H1 (cell line): ENCODE measurements at regions not wholly inside any gene's neighbourhood (a gene's known extent, or its start where the extent isn't known, plus 50 kb on each side); places are given as distances from the start of the nearest gene placed in this dataset.

Source experiments
- CTCF ChIA-PET: fragments of 300-600 bp; sonication (Branson Sonifier 250); formaldehyde crosslinking; loops from one replicate; lab custom pipeline; 2021; ENCODE audit not compliant: partially characterized antibody; lab: Charles Lee
- POLR2A ChIA-PET: fragments of 300-600 bp; sonication (Branson Sonifier 250); formaldehyde crosslinking; loops from one replicate; lab custom pipeline; 2021; ENCODE audit warnings: inconsistent platforms; ENCODE audit not compliant: partially characterized antibody; lab: Charles Lee
- DNase-seq, 2 experiments: peaks; one replicate each; pipeline versions ENCODE4 v3.0.0 to v3.0.0-alpha.2; 2010 to 2022; ENCODE audit warnings: low spot score in 2 of 2, low read depth in 1 of 2, mixed read lengths in 1 of 2
- FAIRE-seq: peaks from 2 replicates; lab custom pipeline; 2011; peaks lifted over from hg19 to GRCh38; lab: Jason Lieb, UNC
- H2AFZ ChIP-seq: 2 replicates; pipeline ENCODE4 v1.8.1; 2012; ENCODE audit warnings: low read length, inconsistent platforms
- H2AK5ac ChIP-seq: 2 replicates; pipeline ENCODE4 v1.6.1; 2013; ENCODE audit warnings: low read depth, low read length
- H2BK120ac ChIP-seq: replicated peaks from 2 replicates; pipeline ENCODE3; 2013; ENCODE audit warnings: low read depth, low read length, inconsistent platforms
- H2BK12ac ChIP-seq: 2 replicates; pipeline ENCODE4 v1.6.1; 2013; ENCODE audit warnings: low read depth, low read length
- H2BK15ac ChIP-seq: 2 replicates; pipeline ENCODE4 v1.6.1; 2013; ENCODE audit warnings: low read length
- H2BK20ac ChIP-seq: 2 replicates; pipeline ENCODE4 v1.6.1; 2013; ENCODE audit warnings: low read length
- H2BK5ac ChIP-seq: 2 replicates; pipeline ENCODE4 v1.6.1; 2013; ENCODE audit warnings: low read depth, low read length
- H3K14ac ChIP-seq: 2 replicates; pipeline ENCODE4 v1.6.1; 2013; ENCODE audit warnings: inconsistent platforms; ENCODE audit not compliant: insufficient read length
- H3K18ac ChIP-seq: 2 replicates; pipeline ENCODE4 v1.6.1; 2013; ENCODE audit warnings: low read length; ENCODE audit errors: extremely low read depth
- H3K23ac ChIP-seq: 2 replicates; pipeline ENCODE4 v1.6.1; 2013; ENCODE audit warnings: inconsistent platforms; ENCODE audit not compliant: insufficient read length
- H3K23me2 ChIP-seq: 2 replicates; pipeline ENCODE4 v1.6.1; 2013; ENCODE audit warnings: low read depth, low read length
- H3K27ac ChIP-seq: 2 replicates; pipeline ENCODE4 v1.6.1; 2011; ENCODE audit warnings: low read depth, low read length, inconsistent platforms
- H3K27me3 ChIP-seq, 4 experiments: replicated peaks in 1 of 4; 1 replicate in 1 of 4; 2 replicates in 3 of 4; pipeline versions ENCODE4 v1.6.1 to v1.8.1; 2011 to 2013; ENCODE audit warnings: low read length in 3 of 4, mild to moderate bottlenecking in 3 of 4, inconsistent platforms in 2 of 4, mixed read lengths in 2 of 4, moderate library complexity in 1 of 4; ENCODE audit not compliant: control insufficient read depth in 3 of 4, insufficient read depth in 3 of 4; ENCODE audit errors: extremely low read depth in 1 of 4
- H3K36me3 ChIP-seq, 4 experiments: 2 replicates each; pipeline versions ENCODE4 v1.6.1 to v1.8.1; 2011 to 2013; ENCODE audit warnings: mild to moderate bottlenecking in 4 of 4, low read length in 3 of 4, moderate library complexity in 2 of 4, control low read depth in 1 of 4, inconsistent platforms in 1 of 4; ENCODE audit not compliant: insufficient read depth in 4 of 4, control insufficient read depth in 2 of 4
- H3K4ac ChIP-seq: replicated peaks from 2 replicates; pipeline ENCODE3; 2013; ENCODE audit warnings: low read length, low read depth, mixed read lengths, inconsistent platforms; ENCODE audit not compliant: insufficient read length
- H3K4me1 ChIP-seq, 4 experiments: replicated peaks in 1 of 4; 1 replicate in 1 of 4; 2 replicates in 3 of 4; pipeline versions ENCODE4 v1.6.1 to v1.8.1; 2011 to 2013; ENCODE audit warnings: low read length in 3 of 4, inconsistent platforms in 2 of 4, mixed read lengths in 1 of 4; ENCODE audit not compliant: insufficient read depth in 4 of 4, control insufficient read depth in 3 of 4
- H3K4me2 ChIP-seq, 2 experiments: 2 replicates each; pipeline versions ENCODE4 v1.6.1 to v1.8.1; 2011 to 2013; ENCODE audit warnings: low read depth in 2 of 2, low read length in 2 of 2, control low read depth in 1 of 2, inconsistent platforms in 1 of 2, mild to moderate bottlenecking in 1 of 2; ENCODE audit not compliant: insufficient read depth in 1 of 2
- H3K4me3 ChIP-seq, 4 experiments: fragments of 200-600, 300-600 bp in 1 of 4; sonication (generic), shearing (Covaris generic), sonication (Bioruptor Twin) in 1 of 4; 2 replicates each; pipeline versions ENCODE4 v1.5.1 to v1.8.1; 2011 to 2016; ENCODE audit warnings: low read length in 4 of 4, low read depth in 3 of 4, control low read depth in 2 of 4, inconsistent platforms in 2 of 4, mild to moderate bottlenecking in 2 of 4, mixed read lengths in 1 of 4, moderate library complexity in 1 of 4; ENCODE audit not compliant: insufficient read depth in 2 of 4; ENCODE audit errors: extremely low read depth in 1 of 4
- H3K56ac ChIP-seq: replicated peaks from 2 replicates; pipeline ENCODE3; 2013; ENCODE audit warnings: low read depth, mild to moderate bottlenecking, mixed read lengths, low read length, inconsistent platforms; ENCODE audit not compliant: insufficient read length
- H3K79me1 ChIP-seq: 2 replicates; pipeline ENCODE4 v1.6.1; 2013; ENCODE audit warnings: low read depth, low read length, control low read depth
- H3K79me2 ChIP-seq, 2 experiments: 2 replicates each; pipeline versions ENCODE4 v1.6.1 to v1.8.1; 2012 to 2013; ENCODE audit warnings: low read length in 2 of 2, mild to moderate bottlenecking in 2 of 2, inconsistent platforms in 1 of 2; ENCODE audit not compliant: insufficient read depth in 2 of 2, control insufficient read depth in 1 of 2
- H3K9ac ChIP-seq, 4 experiments: replicated peaks in 1 of 4; 1 replicate in 1 of 4; 2 replicates in 3 of 4; pipeline versions ENCODE4 v1.6.1 to v1.8.1; 2011 to 2013; ENCODE audit warnings: low read depth in 3 of 4, low read length in 3 of 4, control low read depth in 2 of 4, mild to moderate bottlenecking in 2 of 4, moderate library complexity in 2 of 4, inconsistent platforms in 1 of 4; ENCODE audit errors: extremely low read depth in 1 of 4
- H3K9me3 ChIP-seq, 2 experiments: 2 replicates each; pipeline versions ENCODE4 v1.6.1 to v1.8.1; 2012 to 2013; ENCODE audit warnings: mild to moderate bottlenecking in 2 of 2, moderate library complexity in 2 of 2, control low read depth in 1 of 2, inconsistent platforms in 1 of 2, low read depth in 1 of 2, low read length in 1 of 2, mixed read lengths in 1 of 2; ENCODE audit not compliant: insufficient read depth in 2 of 2
- H4K20me1 ChIP-seq, 2 experiments: replicated peaks in 1 of 2; 2 replicates each; pipeline versions ENCODE3 to v1.8.1; 2011 to 2013; ENCODE audit warnings: inconsistent platforms in 2 of 2, low read length in 2 of 2, mild to moderate bottlenecking in 1 of 2; ENCODE audit not compliant: insufficient read depth in 2 of 2, control insufficient read depth in 1 of 2
- H4K5ac ChIP-seq: 2 replicates; pipeline ENCODE4 v1.6.1; 2013; ENCODE audit warnings: low read length, low read depth, mixed read lengths, inconsistent platforms; ENCODE audit not compliant: insufficient read length
- H4K8ac ChIP-seq: 2 replicates; pipeline ENCODE4 v1.8.0; 2013; ENCODE audit warnings: mild to moderate bottlenecking, moderate library complexity, low read length, inconsistent platforms; ENCODE audit not compliant: insufficient read depth; ENCODE audit errors: extremely low read depth
- H4K91ac ChIP-seq: replicated peaks from 2 replicates; pipeline ENCODE3; 2013; ENCODE audit warnings: low read length, mixed read lengths, inconsistent platforms; ENCODE audit not compliant: insufficient read length
- BCL11A ChIP-seq, 2 experiments: IDR thresholded peaks; one replicate each; pipeline ENCODE4 v1.6.1; 2011; ENCODE audit warnings: low read depth in 2 of 2, low read length in 2 of 2, mild to moderate bottlenecking in 2 of 2
- CHD2 ChIP-seq: IDR thresholded peaks from 2 replicates; pipeline ENCODE4 v1.6.1; 2012; ENCODE audit warnings: low read length, improper control_type of control experiment
- EGR1 ChIP-seq: IDR thresholded peaks from 2 replicates; pipeline ENCODE4 v1.6.1; 2011; ENCODE audit warnings: low read depth, low read length, borderline replicate concordance
- EZH2 ChIP-seq: fragments of 200-600 bp; sonication (generic); IDR thresholded peaks from 2 replicates; pipeline ENCODE4 v1.7.1; 2012; ENCODE audit warnings: low read depth, mild to moderate bottlenecking, moderate library complexity, low read length, inconsistent platforms; ENCODE audit not compliant: severe bottlenecking
- FOSL1 ChIP-seq: IDR thresholded peaks from 2 replicates; pipeline ENCODE4 v1.6.1; 2011; ENCODE audit warnings: mild to moderate bottlenecking, low read depth, low read length, moderate library complexity; ENCODE audit not compliant: insufficient read depth
- GTF2F1 ChIP-seq: IDR thresholded peaks from 2 replicates; pipeline ENCODE4 v1.6.1; 2012; ENCODE audit warnings: low read depth, low read length, improper control_type of control experiment, borderline replicate concordance
- HDAC2 ChIP-seq, 2 experiments: fragments of 300-600 bp in 1 of 2; sonication (generic) in 1 of 2; IDR thresholded peaks; 2 replicates each; pipeline ENCODE4 v1.6.1; 2011 to 2012; ENCODE audit warnings: low read depth in 2 of 2, low read length in 2 of 2, mild to moderate bottlenecking in 2 of 2, moderate library complexity in 2 of 2, borderline replicate concordance in 1 of 2, inconsistent platforms in 1 of 2
- MAX ChIP-seq: IDR thresholded peaks from 2 replicates; pipeline ENCODE4 v1.6.1; 2012; ENCODE audit warnings: inconsistent platforms
- RXRA ChIP-seq: IDR thresholded peaks from 2 replicates; pipeline ENCODE4 v1.6.1; 2011; ENCODE audit warnings: low read depth, mild to moderate bottlenecking, low read length, moderate library complexity; ENCODE audit not compliant: insufficient read depth
- SIRT6 ChIP-seq: IDR thresholded peaks from one replicate; pipeline ENCODE4 v1.7.1; 2012; ENCODE audit warnings: low read length, inconsistent platforms
- SRF ChIP-seq: IDR thresholded peaks from 2 replicates; pipeline ENCODE4 v1.6.1; 2011; ENCODE audit warnings: mild to moderate bottlenecking, low read depth, low read length, moderate library complexity
- WGBS, 2 experiments: shearing (Covaris generic) in 1 of 2; methylation state at CpG; one replicate each; pipeline versions ENCODE4 v1.1.6 to v1.1.7; 2013 to 2015; ENCODE audit warnings: low lambda C conversion rate in 2 of 2, mixed read lengths in 2 of 2, inconsistent platforms in 1 of 2, low coverage in 1 of 2, missing lambda C conversion rate in 1 of 2; ENCODE audit not compliant: insufficient replicate concordance in 2 of 2, insufficient coverage in 1 of 2, insufficient read length in 1 of 2; ENCODE audit errors: extremely low coverage in 1 of 2, missing lambda C conversion rate in 1 of 2; 5-methylcytosine and 5-hydroxymethylcytosine counted together
- TF ChIP-seq, protein P1 (sequence below): IDR thresholded peaks from 2 replicates; pipeline ENCODE4 v1.6.1; 2012; ENCODE audit warnings: inconsistent platforms

DNA sequence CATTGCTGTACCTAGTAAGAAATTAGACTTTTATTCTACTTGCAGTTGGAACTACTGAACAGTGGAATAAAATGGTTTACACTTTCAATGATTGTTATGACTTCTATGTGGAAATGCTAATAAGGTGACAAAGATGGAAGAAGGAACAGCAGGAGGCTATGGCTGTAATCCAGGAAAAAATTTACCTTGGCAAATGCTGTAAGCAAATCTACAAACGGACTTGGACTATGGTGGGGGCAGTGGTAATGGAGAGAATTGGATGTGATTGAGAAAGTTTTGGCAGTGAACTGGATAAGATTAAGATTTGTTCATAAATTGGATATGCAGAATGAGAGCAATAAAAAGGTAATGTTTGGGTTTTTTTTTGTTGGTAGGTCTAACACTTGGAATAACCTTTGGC lies 111.0 kb upstream of the ERBB4 start:
- DNase-seq: no peak
- Histone ChIP-seq H3K36me3 (no peaks in the 10 kb centered on the region), H3K9me3 (no peaks in the 10 kb centered on the region)
- TF ChIP-seq MAX (no peak), GTF2F1 (no peak), RXRA (no peak), FOSL1 (no peak), SRF (no peak), HDAC2 (IDR thresholded peaks at IDR 0.05; ENCODE audit: borderline replicate concordance in 1 of 2, low read depth in 2 of 2, low read length in 2 of 2) (no peak), EGR1 (no peak), EZH2 (no peak), CHD2 (no peak), BCL11A (IDR thresholded peaks at IDR 0.05; ENCODE audit: low read depth in 2 of 2, low read length in 2 of 2) (no peak), SIRT6 (no peak)
- TF ChIP-seq, protein P1, sequence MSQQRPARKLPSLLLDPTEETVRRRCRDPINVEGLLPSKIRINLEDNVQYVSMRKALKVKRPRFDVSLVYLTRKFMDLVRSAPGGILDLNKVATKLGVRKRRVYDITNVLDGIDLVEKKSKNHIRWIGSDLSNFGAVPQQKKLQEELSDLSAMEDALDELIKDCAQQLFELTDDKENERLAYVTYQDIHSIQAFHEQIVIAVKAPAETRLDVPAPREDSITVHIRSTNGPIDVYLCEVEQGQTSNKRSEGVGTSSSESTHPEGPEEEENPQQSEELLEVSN: no peak
- TF ChIP-seq, all 59 proteins: peak for 0
- H2BK5ac ChIP-seq: no peak overlapping the region
- POLR2A ChIA-PET: no interaction called here
- H3K23me2 ChIP-seq: no peaks in the 10 kb centered on the region
- H3K56ac ChIP-seq: no peak overlapping the region
- H3K27ac ChIP-seq: no peak overlapping the region
- H3K9ac ChIP-seq: no peak overlapping the region
- peaks cover 0 to 3% (median 0%) of the 10 kb centered on the region in 4 experiments; a peak in 3 of 7 replicates for H3K4me1 ChIP-seq
- H4K20me1 ChIP-seq: no peaks in the 10 kb centered on the region
- H3K79me1 ChIP-seq: no peaks in the 10 kb centered on the region
- H2BK20ac ChIP-seq: no peak overlapping the region
- no peak overlapping the region for H4K5ac ChIP-seq
- no peak overlapping the region for H2BK120ac ChIP-seq
- H3K4ac ChIP-seq: no peak overlapping the region
- no peak overlapping the region for H3K4me2 ChIP-seq
- no peak overlapping the region for H2AK5ac ChIP-seq
- no peak overlapping the region for H3K18ac ChIP-seq
- no peak overlapping the region for H2BK12ac ChIP-seq
- H3K27me3 ChIP-seq: no peaks in the 10 kb centered on the region
- H3K23ac ChIP-seq: no peak overlapping the region
- H3K4me3 ChIP-seq: no peak overlapping the region
- FAIRE-seq: no peak
- H3K79me2 ChIP-seq: no peaks in the 10 kb centered on the region
- H3K14ac ChIP-seq: no peak overlapping the region
- CTCF ChIA-PET: no interaction called here
- H2AFZ ChIP-seq: no peak overlapping the region
- H2BK15ac ChIP-seq: no peak overlapping the region
- H4K91ac ChIP-seq: no peak overlapping the region
- H4K8ac ChIP-seq: no peak overlapping the region
- WGBS, 2 experiments: 95% methylated on average over 1 of the region's 1 CpG; no CpG with 5 or more reads in 1 of the 2 experiments
